Stimulated activated CD8-positive, alpha-beta memory T cell treated with anti-CD3 and anti-CD28 coated beads, Interleukin-12 subunit alpha, Interleukin-12 subunit beta, amount 100 ng/mL, for 4 hours (primary cell): ENCODE measurements at regions not wholly inside any gene's neighbourhood (a gene's known extent, or its start where the extent isn't known, plus 50 kb on each side); places are given as distances from the start of the nearest gene placed in this dataset.

Source experiments
- DNase-seq: peaks from one replicate; pipeline ENCODE4 v3.0.0-alpha.2; 2020; ENCODE audit warnings: low read depth

- no peak for DNase-seq
Measured at GRCh38 chr13:83592095-83592494, 290.2 kb downstream of the SLITRK1 start.

DNA sequence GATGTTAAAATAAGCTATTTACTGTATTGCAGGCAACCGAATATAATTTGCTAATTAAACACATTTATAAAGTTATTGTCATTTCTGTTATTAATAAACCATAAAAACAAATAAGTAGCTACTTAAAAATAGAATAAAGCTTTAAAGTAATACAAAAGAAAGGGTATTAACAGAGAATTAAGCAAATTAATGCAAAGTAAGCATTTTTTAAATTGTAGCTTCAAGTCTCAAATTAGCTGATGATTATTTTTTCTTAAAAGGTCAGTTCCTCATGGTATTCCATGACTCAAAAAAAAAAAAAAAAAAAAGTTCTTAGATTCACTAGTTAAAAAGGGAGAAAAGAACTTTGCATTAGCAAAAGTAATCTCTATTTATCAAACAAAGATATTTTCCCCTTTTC is 292.5 kb downstream of the SLITRK1 start:
- DNase-seq: no peak

DNA sequence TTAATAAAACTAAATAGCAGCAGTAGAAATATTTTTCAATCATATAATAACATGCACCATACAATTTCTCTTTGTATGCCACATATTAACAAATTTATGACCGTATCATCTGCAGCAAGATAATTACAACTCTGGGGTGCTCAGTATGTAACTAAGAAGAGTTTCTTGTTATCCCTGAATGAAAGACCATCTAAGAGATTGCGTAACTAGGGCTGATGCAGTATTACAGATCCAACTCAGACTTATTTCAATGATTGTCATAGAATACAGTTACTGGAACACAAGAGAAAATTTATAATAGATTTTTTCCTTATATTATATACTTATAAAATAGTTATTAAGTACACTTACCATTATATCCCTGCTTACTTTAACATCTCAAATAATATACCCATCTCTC is 305.1 kb downstream of the SLITRK1 start:
- no peak for DNase-seq

DNA sequence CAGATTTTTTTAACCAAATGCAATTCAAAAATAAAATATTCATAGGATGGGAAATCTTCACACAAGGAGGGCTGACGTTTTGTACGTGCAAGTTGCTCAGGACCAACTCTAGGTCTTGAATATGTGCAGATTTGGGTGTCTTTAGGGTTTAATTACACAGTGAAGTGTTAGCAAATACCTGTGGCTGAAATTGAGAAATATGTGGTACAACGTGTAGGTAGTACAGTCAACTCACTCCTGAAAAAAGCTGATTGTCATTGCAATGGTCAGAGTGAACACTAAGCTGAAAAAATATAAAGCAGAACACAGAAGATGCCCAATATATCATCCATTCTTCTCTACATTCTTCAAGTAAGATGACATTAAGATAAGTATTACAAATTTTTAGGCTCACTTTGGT is 314.3 kb downstream of the SLITRK1 start:
- DNase-seq: no peak

DNA sequence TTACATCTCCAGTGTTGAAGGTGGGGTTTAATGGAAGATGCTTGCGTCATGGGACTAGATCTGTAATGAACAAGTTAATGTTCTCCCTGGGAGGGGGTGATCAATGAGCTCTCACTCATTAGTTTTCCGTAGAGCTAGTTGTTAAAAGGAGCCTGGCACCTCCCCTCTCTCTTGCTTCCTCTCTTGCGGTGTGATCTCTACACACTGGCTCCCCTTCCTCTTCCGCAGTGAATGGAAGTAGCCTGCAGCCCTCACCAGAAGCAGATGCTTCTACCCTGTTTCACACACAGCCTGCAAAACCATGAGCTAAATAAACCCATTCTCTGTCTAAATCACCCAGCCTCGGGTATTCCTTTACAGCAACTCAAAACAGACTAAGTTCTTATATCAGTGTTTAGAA is 318.8 kb downstream of the SLITRK1 start:
- DNase-seq: no peak

DNA sequence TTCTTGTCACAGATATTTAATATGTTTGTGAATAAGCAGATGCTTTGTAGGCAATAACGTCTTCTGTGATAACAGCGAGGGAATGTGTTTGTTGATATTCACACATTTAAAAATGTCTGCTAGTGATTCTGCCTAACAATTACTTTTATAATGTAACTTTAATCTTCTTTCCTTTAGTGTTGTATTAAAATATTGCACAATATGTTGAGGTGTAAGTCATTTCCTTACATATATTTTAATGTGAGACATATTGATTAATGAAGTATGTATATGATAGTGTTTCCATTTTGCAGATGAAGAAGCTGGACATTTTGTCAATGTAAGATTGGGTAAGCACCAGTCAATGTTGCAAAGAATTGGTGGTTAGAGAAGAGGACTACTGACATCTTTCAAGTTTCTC is 324.4 kb downstream of the SLITRK1 start:
- no peak for DNase-seq

DNA sequence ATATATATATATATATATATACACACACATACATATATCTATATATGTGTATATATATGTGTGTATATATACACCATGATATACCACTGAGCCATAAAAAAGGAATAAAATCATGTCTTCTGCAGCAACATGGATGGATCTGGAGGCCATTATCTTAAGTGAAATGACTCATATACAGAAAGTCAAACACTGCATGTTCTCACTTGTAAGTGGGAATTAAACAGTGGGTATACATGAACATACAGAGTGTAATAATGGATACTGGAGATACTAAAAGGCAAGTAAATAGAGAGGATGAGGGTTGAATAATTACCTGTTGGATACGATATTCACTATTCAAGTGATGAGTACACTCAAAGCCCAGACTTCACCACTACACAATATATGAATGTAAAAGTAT is 332.6 kb downstream of the SLITRK1 start:
- DNase-seq: no peak

DNA sequence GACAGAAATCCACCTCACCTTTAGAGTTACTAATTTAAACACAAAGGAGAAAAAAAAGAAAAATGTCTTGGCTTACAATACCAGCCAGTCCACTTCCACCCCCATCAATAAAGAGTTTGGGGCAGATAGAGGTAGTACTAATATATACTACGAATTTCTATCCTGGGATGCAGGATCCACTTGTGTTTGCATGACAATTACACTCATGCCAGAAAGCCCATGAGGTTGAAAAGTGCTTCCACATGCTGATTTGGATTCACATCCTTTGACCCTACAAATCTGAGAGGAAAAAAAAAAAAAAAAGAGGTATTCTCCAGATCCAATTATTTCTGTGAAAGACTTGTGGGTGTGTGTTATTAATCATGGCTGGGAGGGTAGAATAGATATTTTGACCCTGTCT is 335.2 kb downstream of the SLITRK1 start:
- no peak for DNase-seq

DNA sequence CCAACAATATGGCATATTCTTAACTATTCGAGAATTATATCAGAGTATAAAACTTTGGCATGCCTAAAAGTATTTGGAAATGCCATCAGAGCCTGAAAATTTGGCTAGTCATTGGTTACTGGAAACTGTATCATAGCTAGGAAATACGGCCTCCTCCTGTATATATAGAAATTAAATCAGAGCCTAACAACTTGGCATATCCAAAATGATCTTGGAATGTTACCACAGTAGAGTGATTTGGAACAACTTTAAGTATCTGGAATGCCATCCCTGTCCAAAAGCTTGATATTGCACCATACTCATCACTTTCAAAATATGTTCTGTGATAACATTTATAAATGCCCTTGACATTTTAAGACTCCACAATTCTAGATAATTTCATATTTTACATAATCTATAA is 335.8 kb downstream of the SLITRK1 start:
- no peak for DNase-seq

DNA sequence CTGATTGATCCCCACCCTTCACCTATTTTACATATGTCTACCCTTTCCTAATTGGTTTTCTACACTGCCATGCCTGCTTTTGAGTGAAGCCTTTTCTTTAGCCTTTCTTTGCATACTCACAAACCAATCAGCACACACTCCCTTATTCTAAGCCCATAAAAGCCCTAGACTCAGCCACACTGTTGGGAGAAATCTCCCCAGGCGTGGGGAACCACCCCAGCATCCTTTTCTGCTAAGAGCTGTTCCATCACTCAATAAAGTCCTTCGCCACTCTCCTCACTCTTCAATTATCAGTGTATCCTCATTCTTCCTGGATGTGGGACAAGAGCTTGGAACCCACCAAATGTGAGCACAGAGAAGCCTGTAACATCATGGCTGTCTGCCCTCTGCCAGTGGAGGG is 343.6 kb downstream of the SLITRK1 start:
- DNase-seq: no peak

- DNase-seq: no peak
Measured at GRCh38 chr13:83536941-83537340, 345.3 kb downstream of the SLITRK1 start.

GRCh38 chr13:83536153-83536552 is 346.1 kb downstream of the SLITRK1 start:
- DNase-seq: no peak

- no peak for DNase-seq
Measured at GRCh38 chr13:83532809-83533208, 349.5 kb downstream of the SLITRK1 start.

DNA sequence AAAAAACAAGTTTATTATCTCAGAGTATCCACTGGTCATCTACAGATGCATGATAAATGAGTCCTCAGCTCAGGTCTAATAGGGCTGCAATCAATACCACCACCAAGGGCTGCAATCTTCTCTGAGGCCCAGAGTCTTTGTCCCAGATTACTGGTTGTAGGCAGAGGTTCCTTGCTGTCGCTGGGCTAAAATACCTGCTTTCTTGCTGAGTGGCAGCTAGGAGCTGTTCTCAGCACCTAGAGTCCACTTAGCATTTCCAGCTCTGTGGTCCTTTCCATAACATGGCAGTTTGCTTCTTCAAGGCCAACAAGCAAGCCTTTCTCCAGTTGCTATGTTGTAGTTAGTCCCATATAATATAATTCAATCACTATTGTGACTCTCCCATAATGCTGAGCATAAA is 351.3 kb downstream of the SLITRK1 start:
- DNase-seq: no peak

DNA sequence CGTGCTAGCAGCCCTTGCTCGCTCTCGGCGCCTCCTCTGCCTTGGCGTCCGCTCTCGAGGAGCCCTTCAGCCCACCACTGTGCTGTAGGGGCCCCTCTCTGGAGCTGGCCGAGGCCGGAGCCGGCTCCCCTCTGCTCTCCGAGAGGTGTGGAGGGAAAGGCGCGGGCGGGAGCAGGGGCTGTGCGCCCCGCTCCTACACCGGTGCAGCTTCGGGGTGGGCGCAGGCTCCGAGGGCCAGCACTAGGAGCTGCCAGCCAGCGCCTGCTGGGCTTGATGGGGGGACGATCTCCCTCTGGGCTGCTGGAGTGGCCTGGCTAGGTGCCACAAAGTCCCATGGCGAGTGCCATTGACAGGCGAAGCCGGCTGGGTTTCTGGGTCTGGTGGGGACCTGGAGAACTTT is 365.5 kb downstream of the SLITRK1 start:
- DNase-seq: no peak

GRCh38 chr13:83515268-83516015 is 366.8 kb downstream of the SLITRK1 start:
- no peak for DNase-seq

GRCh38 chr13:83508771-83509301 is 373.4 kb downstream of the SLITRK1 start:
- DNase-seq: no peak

- DNase-seq: no peak
Measured at GRCh38 chr13:83503424-83503823, 378.9 kb downstream of the SLITRK1 start.

- DNase-seq: no peak
Measured at GRCh38 chr13:83499286-83499685, 383.0 kb downstream of the SLITRK1 start.

DNA sequence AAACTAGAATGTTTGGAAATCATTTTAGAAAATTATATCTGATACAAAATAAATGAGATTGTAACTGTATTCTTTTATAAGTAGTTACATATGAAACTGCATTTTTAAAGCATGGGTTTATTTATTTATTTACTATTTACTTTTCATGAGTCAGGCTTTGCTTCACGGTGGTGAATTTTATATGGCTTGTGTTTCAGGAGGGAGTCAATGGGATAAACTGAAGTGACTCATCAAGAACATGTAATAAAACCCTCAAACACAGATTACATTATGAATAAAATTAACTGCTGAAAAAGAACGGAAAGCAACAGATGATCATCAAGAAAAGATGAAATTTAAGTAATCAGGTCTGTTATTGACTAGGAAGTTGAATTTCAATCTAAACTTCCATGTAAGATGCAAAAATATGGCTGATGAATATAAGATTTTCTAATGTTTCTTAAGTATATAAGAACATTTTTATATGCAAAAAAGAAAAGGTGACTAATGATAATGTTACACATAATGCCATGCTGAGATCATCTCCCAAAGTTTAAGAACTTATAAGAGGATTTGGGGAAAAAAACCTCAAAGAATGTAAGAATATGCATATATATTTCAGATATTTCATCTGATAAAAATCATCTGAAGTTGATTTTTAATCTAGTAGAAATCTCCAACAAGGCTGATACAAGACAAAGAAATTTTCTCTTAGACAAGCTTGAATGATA is 383.6 kb downstream of the SLITRK1 start:
- DNase-seq: no peak

DNA sequence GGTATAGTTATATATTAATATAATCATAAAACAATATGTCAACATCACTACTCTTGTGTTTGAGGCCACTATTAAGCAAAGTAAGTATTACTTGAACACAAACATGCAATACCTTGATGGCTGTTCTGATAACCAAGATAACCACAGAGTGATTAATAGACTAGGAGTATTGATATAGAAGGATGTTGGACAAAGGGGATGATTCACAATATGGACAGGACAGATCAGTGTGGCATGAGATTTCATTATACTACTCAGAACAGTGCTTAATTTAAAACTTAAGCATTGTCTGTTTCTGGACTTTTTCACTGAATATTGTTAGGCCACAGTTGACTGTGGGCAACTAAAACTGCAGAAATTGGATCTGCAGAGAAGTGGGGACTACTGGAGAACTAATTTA is 384.2 kb downstream of the SLITRK1 start:
- DNase-seq: no peak

DNA sequence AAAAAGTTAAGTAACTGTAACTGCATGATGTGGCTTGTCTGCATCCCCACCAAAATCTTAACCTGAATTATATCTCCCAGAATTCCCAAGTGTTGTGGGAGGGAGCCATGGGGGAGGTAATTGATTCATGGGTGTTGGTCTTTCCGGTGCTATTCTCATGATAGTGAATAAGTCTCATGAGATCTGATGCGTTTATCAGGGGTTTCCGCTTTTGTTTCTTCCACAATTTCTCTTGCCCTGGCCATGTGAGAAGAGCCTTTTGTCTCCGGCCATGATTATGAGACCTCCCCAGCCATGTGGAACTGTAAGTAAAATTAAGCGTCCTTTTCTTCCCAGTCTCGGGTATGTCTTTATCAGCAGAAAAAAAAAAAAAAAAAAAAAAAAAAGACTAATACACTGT is 385.8 kb downstream of the SLITRK1 start:
- DNase-seq: no peak

DNA sequence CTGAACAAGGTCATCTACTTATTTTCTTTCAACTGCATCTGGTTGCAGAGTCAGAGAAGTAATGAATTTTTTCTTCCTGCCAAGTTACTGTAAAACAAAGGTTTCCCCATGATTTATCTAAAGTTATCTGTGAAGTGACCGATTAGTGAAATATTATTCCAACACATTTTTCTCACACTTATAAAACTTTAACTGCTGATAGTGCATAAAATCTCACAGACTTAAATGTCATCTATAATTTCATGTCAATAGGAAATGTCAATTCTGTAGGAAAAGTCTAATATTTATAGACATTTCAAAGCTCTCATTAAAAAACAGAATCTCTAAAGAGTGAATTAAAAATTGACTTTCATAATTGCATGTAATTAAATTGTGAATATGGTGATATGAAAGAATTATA is 397.2 kb downstream of the SLITRK1 start:
- DNase-seq: no peak

DNA sequence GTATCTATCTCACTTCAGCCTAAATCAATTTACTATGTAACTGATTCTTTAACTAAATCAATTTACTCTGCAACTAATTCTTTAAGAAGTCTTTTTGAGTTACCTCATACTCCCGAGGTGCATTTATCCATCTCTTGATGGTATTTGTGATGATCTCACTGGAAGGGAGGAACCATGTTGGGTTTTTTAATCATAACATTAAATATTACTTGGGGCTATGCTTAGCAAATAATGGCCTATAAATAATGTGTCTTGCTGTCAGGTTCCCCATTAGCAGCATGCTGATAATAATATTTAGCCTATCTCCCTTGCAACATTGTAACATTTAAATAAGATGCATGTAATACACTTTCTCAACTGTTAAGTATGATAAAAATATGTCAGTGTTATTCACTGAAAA is 411.3 kb downstream of the SLITRK1 start:
- no peak for DNase-seq
